ENCODE measurements at regions not wholly inside any gene's neighbourhood (a gene's known extent, or its start where the extent isn't known, plus 50 kb on each side); places are given as distances from the start of the nearest gene placed in this dataset.

DNA sequence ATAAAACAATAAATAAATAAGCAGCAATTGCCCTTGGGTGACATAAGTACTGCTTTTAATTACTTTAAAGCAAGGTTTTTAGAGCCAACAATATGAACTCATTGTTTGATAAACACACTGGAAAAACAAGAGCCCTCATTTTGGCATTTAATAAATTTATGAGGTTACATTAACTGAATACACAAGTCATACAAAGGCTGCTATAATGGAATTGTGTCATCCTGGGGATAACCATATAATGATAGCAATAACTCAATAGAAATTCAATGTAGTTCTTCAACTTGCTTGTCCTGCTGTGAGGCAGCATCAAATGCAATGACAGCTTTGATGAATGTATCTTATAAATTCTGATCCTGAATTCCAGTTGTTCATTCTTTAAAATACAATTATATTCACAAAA, 1512.5 kb downstream of the STIM2 start:
- no peak for TF ChIP-seq CTCF (IDR thresholded peaks at IDR 0.05)
- no peak for TF ChIP-seq EP300 (IDR thresholded peaks at IDR 0.05; ENCODE audit: borderline replicate concordance in 1 of 2, low read depth in 1 of 2, low read length in 1 of 2)
- TF ChIP-seq POLR2AphosphoS5 (IDR thresholded peaks at IDR 0.05; ENCODE audit: low read depth, low read length) = no peak
- TF ChIP-seq RFX5 (IDR thresholded peaks at IDR 0.05; ENCODE audit: low read length) = no peak
- no peak for TF ChIP-seq MXI1 (IDR thresholded peaks at IDR 0.05; ENCODE audit: low read depth, low read length)
- TF ChIP-seq RAD21 (IDR thresholded peaks at IDR 0.05; ENCODE audit: low read length) = no peak
- TF ChIP-seq SMC3 (IDR thresholded peaks at IDR 0.05; ENCODE audit: low read depth, low read length) = no peak
- TF ChIP-seq, protein P1, sequence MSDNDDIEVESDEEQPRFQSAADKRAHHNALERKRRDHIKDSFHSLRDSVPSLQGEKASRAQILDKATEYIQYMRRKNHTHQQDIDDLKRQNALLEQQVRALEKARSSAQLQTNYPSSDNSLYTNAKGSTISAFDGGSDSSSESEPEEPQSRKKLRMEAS (IDR thresholded peaks at IDR 0.05; ENCODE audit: low read depth) = no peak
- TF ChIP-seq CHD2 (IDR thresholded peaks at IDR 0.05; ENCODE audit: low read length, partially characterized antibody) = no peak
- no peak for TF ChIP-seq USF2 (IDR thresholded peaks at IDR 0.05; ENCODE audit: borderline replicate concordance, low read depth, low read length)
- TF ChIP-seq EZH2phosphoT487 (IDR thresholded peaks at IDR 0.05; ENCODE audit: borderline replicate concordance, low read depth) = no peak

All from SK-N-SH (cell line).